ENCODE measurements at regions not wholly inside any gene's neighbourhood (a gene's known extent, or its start where the extent isn't known, plus 50 kb on each side); places are given as distances from the start of the nearest gene placed in this dataset.

DNA sequence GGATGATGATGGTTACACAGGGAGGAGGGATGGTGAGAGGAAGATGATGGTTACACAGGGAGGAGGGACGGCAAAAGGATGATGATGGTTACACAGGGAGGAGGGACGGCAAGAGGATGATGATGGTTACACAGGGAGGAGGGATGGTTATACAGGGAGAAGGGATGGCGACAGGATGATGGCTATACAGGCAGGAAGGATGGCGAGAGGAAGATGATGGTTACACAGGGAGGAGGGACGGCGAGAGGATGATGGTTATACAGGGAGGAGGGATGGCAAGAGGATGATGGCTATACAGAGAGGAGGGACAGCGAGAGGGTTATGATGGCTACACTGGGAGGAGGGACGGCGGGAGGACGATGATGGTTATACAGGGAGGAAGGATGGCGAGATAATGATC is 64.1 kb upstream of the FCN1 start:
- no peak for TF ChIP-seq POLR2A (IDR thresholded peaks at IDR 0.05)
- TF ChIP-seq, protein P1, sequence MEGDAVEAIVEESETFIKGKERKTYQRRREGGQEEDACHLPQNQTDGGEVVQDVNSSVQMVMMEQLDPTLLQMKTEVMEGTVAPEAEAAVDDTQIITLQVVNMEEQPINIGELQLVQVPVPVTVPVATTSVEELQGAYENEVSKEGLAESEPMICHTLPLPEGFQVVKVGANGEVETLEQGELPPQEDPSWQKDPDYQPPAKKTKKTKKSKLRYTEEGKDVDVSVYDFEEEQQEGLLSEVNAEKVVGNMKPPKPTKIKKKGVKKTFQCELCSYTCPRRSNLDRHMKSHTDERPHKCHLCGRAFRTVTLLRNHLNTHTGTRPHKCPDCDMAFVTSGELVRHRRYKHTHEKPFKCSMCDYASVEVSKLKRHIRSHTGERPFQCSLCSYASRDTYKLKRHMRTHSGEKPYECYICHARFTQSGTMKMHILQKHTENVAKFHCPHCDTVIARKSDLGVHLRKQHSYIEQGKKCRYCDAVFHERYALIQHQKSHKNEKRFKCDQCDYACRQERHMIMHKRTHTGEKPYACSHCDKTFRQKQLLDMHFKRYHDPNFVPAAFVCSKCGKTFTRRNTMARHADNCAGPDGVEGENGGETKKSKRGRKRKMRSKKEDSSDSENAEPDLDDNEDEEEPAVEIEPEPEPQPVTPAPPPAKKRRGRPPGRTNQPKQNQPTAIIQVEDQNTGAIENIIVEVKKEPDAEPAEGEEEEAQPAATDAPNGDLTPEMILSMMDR (IDR thresholded peaks at IDR 0.05), result no peak
- H3K4me3 ChIP-seq, result no peak overlapping the region
- DNase-seq, result peak in 1 of 3 donors; percentile 23
- ATAC-seq, result no peak
- no peaks in the 10 kb centered on the region for H3K36me3 ChIP-seq
- intact Hi-C loops (cut with DNase I), result loop anchor here in 1 of 2 donors (5.0 to 10.0 kb wide), 2 partner anchors 200 to 277 kb away; no protein-coding TSS in a partner anchor
- no peaks in the 10 kb centered on the region for H3K4me1 ChIP-seq
- no peaks in the 10 kb centered on the region for H3K27me3 ChIP-seq
- no peak overlapping the region for H3K27ac ChIP-seq
- 69% methylated on average over 8 of the region's 11 CpGs for WGBS (ENCODE audit: insufficient coverage, low coverage, low lambda C conversion rate, missing lambda C conversion rate)
- H3K9me3 ChIP-seq, result no peaks in the 10 kb centered on the region

DNA sequence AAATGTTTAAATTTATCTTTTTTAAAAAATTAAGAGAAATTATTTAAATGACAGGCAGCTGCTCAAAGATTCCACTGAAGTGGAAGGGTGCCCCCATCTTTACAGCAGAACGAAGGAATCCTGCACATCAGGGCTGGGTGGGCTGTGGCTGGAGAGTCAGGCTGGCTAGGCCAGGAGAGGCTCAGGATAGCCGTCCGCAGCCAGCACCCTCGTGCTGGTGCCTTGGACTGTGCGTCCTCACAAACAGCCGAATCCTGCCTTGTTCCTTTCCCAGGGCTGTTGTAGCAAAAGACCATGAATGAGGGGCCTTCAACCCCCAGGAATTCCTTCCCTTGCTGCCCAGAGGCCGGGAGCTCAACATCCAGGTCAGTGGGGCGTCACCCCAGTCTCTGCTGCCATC is 64.6 kb upstream of the FCN1 start:
- Histone ChIP-seq H3K4me3 (no peak overlapping the region), H3K36me3 (no peaks in the 10 kb centered on the region), H3K27ac (no peak overlapping the region), H3K9me3 (no peaks in the 10 kb centered on the region), H3K4me1 (no peaks in the 10 kb centered on the region), H3K27me3 (no peaks in the 10 kb centered on the region)
- intact Hi-C loops (cut with DNase I), result loop anchor here in 1 of 2 donors (5.0 to 10.0 kb wide), 2 partner anchors 200 to 278 kb away; no protein-coding TSS in a partner anchor
- TF ChIP-seq POLR2A (IDR thresholded peaks at IDR 0.05), result no peak
- TF ChIP-seq, protein P1 (IDR thresholded peaks at IDR 0.05), result no peak
- DNase-seq (peak in 1 of 3 donors; percentile 21), ATAC-seq (no peak)
- WGBS (ENCODE audit: insufficient coverage, low coverage, low lambda C conversion rate, missing lambda C conversion rate), result 63% methylated on average over 2 of the region's 8 CpGs

DNA sequence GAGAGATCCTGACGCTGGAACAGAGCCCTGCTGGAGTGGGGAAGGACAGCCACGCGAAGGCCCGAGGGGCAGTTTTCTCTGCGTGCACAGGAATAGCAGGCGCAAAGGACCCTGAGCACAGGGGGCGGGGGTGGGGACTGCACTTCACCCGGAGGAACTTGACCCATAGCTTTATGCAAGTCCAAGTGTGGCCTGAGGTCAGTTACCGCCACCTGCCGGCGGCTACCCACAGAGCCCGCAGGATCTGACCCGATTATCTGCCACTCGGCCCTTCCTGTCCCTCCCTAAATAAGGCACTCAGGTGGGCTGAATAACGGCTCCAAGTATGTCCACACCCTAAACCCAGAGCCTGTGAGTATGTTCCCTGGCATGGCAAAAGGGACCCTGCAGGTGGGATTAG is 65.4 kb upstream of the FCN1 start:
- Histone ChIP-seq H3K4me1 (no peaks in the 10 kb centered on the region), H3K4me3 (no peak overlapping the region), H3K36me3 (no peaks in the 10 kb centered on the region), H3K9me3 (no peaks in the 10 kb centered on the region), H3K27ac (no peak overlapping the region), H3K27me3 (no peaks in the 10 kb centered on the region)
- TF ChIP-seq, protein P1 (IDR thresholded peaks at IDR 0.05), result peak; percentile 31 to 60 (median 49)
- no peak for TF ChIP-seq POLR2A (IDR thresholded peaks at IDR 0.05)
- WGBS (ENCODE audit: insufficient coverage, low coverage, low lambda C conversion rate, missing lambda C conversion rate), result 10% methylated on average over 2 of the region's 15 CpGs
- peak; percentile 60 to 85 (median 80) for ATAC-seq
- DNase-seq, result peak; percentile 56 to 71 (median 66)
- intact Hi-C loops (cut with DNase I), result loop anchor here in 1 of 2 donors (5.0 to 10.0 kb wide), 2 partner anchors 201 to 278 kb away; no protein-coding TSS in a partner anchor

DNA sequence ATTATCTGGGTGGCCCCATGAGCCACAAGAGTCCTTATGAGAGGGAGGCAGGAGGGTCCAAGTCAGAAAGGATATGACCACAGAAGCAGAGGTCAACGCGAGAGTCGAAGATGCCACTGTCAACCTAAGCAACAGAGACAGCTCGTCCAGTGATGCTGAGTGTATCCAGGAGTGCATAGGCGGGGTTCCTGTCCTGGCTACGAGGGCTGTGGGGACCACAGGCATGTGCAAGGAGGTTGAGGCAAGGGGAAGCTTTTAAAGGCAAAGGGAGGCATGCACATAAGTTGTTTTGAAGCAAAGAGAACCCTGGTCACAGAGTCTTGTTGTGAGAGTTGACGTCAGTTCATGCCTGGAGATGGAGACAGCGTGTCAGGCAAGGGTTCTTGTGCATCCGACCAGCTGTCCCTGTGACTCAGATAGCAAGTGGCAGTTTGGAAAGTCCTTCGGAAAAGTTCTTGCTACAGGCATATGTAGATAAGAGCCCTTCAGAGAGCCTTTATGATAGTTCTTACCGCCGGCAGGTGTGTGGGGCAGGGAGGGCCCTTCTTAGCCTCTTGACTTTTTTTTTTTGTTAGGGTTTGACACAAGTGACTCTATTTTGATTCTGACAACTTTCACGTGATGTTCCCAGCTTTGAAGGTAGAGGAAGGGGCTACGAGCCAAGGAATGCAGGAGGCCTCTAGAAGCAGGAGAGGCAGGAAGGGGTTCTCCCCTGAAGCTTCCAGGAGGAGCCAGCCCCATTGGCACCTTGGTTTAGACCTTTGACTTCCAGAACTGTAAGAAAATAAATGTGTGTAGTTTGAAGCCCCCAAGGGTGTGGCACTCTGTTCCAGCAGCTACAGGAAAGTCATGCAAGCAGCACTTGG is 66.0 kb upstream of the FCN1 start:
- no peaks in the 10 kb centered on the region for H3K4me1 ChIP-seq
- TF ChIP-seq, protein P1 (IDR thresholded peaks at IDR 0.05), result no peak
- H3K4me3 ChIP-seq, result no peak overlapping the region
- no peaks in the 10 kb centered on the region for H3K9me3 ChIP-seq
- DNase-seq, result peak in 1 of 3 donors; percentile 31
- no peaks in the 10 kb centered on the region for H3K36me3 ChIP-seq
- H3K27me3 ChIP-seq, result no peaks in the 10 kb centered on the region
- H3K27ac ChIP-seq, result no peak overlapping the region
- 61% methylated on average over 10 of the region's 14 CpGs for WGBS (ENCODE audit: insufficient coverage, low coverage, low lambda C conversion rate, missing lambda C conversion rate)
- ATAC-seq, result no peak
- intact Hi-C loops (cut with DNase I), result loop anchor here in 1 of 2 donors (5.0 to 10.0 kb wide), 2 partner anchors 201 to 279 kb away; no protein-coding TSS in a partner anchor
